SK-N-MC (cell line): ENCODE measurements at regions not wholly inside any gene's neighbourhood (a gene's known extent, or its start where the extent isn't known, plus 50 kb on each side); places are given as distances from the start of the nearest gene placed in this dataset.

Source experiments
- DNase-seq: peaks from one replicate; pipeline ENCODE4 v3.0.0-alpha.2; 2011; ENCODE audit warnings: low read depth, low spot score
- H3K27ac ChIP-seq: fragments of 200-600 bp; sonication (generic); 2 replicates; pipeline ENCODE4 v1.5.1; 2016; ENCODE audit warnings: mixed run types
- H3K36me3 ChIP-seq: fragments of 200-600 bp; sonication (generic); 2 replicates; pipeline ENCODE4 v1.6.1; 2017; ENCODE audit warnings: antibody characterized with exemption, low read length, mixed read lengths; ENCODE audit not compliant: insufficient read depth
- H3K4me3 ChIP-seq: fragments of 200-600 bp; sonication (generic); 2 replicates; pipeline ENCODE4 v1.5.1; 2016
- H3K9ac ChIP-seq: fragments of 200-600 bp; sonication (generic); 2 replicates; pipeline ENCODE4 v1.8.0; 2017; ENCODE audit warnings: mixed run types, mixed read lengths; ENCODE audit not compliant: insufficient read length
- H3K9me3 ChIP-seq: fragments of 200-600 bp; sonication (generic); 2 replicates; pipeline ENCODE4 v1.6.1; 2017; ENCODE audit warnings: low read depth, mild to moderate bottlenecking, antibody characterized with exemption, low read length, moderate library complexity, mixed read lengths
- EZH2 ChIP-seq: fragments of 200-600 bp; sonication (generic); IDR thresholded peaks from one replicate; pipeline ENCODE4 v1.6.1; 2017; ENCODE audit warnings: antibody characterized with exemption
- FOXP2 ChIP-seq: optimal IDR thresholded peaks from 2 replicates; pipeline ENCODE3; 2011; ENCODE audit warnings: mild to moderate bottlenecking, moderate library complexity; ENCODE audit not compliant: insufficient read depth; ENCODE audit errors: extremely low read length, control extremely low read depth
- POLR2AphosphoS5 ChIP-seq: IDR thresholded peaks from 2 replicates; pipeline ENCODE4 v1.6.1; 2012; ENCODE audit warnings: mild to moderate bottlenecking, low read depth, low read length, borderline replicate concordance

DNA sequence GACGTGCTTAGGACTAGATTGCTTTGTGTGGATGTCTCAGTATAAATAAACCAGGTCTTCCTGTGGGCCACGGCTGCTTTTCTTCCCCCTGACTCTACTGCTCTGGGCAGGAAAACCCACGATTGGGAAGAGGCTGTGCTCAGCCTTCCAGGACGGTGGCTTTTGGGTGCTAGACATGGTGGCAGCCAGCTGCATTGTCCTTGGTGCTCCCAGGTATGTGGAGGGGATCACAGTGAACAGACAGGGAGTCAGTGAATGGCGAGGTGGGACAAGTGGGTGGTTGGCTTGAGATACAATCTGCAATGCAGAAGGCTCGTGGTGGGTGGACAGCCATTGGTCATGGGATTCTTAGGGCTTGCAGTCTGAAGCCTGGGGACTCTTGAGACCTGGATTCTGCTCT, 366.3 kb downstream of the AACS start:
- Histone ChIP-seq H3K27ac (0 out of 2 replicates have a peak overlapping the region, but pooled peaks have one; percentile 19), H3K9ac (no peak overlapping the region), H3K9me3 (no peaks in the 10 kb centered on the region), H3K36me3 (peaks cover 14% of the 10 kb centered on the region; the same call in 1 of the 2 replicates), H3K4me3 (no peak overlapping the region)
- no peak for TF ChIP-seq FOXP2
- no peak for TF ChIP-seq EZH2
- no peak for TF ChIP-seq POLR2AphosphoS5
- no peak for DNase-seq

DNA sequence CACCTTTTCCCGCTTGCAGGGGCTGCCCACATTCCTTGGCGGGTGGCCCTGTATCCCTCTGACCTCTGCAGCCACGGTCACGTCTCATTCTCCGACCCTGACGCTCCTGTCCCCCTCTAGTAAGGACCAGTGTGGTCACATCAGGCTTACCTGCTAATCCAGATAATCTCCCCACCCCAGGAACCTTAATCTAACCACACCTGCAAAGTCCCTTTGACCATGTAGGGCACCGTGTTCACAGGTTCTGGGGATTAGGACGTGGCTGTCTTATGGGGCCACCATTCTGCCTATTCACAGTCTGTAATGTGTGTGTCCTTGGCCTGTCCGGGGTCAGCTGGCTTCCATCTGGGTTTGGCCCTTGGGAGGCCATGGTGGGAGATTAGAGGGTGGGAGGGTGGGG, 368.9 kb downstream of the AACS start:
- TF ChIP-seq EZH2 (no peak), FOXP2 (no peak), POLR2AphosphoS5 (no peak)
- H3K27ac ChIP-seq = no peak overlapping the region

DNA sequence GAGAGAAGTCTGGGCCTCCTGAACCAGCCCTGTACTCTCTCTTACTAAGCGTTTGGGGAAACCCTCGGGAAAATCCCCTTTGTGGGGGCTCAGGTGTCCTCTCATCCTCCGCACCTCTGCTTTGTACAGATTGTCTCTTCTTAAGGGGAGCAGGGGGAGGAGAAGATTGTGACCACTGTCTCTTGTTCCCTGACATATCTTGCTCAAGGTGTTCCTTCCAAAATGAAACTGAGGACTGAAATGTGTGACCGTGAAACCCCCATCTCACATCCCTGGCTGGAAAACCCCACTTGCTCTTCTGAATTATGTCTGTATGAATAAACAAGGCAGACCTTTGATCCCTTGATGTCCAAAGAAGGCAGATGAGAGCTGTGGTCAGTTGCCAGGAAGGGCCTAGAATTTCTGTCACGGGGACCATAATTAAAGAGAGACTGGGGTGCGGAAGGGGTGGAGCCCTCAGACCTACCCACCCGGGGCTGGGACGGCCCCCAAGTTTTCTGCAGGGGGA, 369.8 kb downstream of the AACS start:
- Histone ChIP-seq H3K9me3 (no peaks in the 10 kb centered on the region), H3K4me3 (no peak overlapping the region), H3K27ac (no peak overlapping the region), H3K36me3 (peaks cover 15% of the 10 kb centered on the region), H3K9ac (no peak overlapping the region)
- TF ChIP-seq POLR2AphosphoS5 (no peak), EZH2 (no peak), FOXP2 (no peak)
- DNase-seq = no peak

More for the DNA sequence above, 368.9 kb downstream of the AACS start:
- Histone ChIP-seq H3K9me3 (no peaks in the 10 kb centered on the region), H3K9ac (no peak overlapping the region), H3K36me3 (peaks cover 21% of the 10 kb centered on the region), H3K4me3 (no peak overlapping the region)
- no peak for DNase-seq

DNA sequence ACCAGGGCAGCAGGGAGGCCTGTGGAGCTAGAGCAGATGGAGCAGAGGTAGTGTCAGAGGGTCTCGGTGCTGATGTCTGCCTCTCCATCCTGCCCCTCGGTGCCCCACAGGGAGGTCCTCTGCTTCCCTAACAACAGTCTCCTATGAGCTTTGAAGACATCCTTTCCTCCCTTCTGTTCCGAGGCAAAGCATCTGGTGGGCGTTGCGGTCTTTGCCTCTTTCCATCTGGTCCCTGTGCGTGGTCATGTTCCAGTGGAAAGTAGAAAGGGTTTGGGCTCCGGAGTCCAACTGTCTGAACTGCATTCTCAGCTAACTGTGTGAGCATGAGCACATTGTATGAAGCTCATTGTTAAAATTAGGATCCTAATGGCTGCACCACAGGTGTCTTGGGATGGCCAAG, 370.6 kb downstream of the AACS start:
- H3K36me3 ChIP-seq = peaks cover 12% of the 10 kb centered on the region
- H3K9me3 ChIP-seq = no peaks in the 10 kb centered on the region
- TF ChIP-seq FOXP2 (no peak), EZH2 (no peak), POLR2AphosphoS5 (no peak)
- no peak overlapping the region for H3K9ac ChIP-seq
- no peak overlapping the region for H3K4me3 ChIP-seq
- no peak for DNase-seq
- no peak overlapping the region for H3K27ac ChIP-seq

GRCh38 chr12:125436686-125437085, 371.5 kb downstream of the AACS start:
- H3K36me3 ChIP-seq = peaks cover 12% of the 10 kb centered on the region
- H3K9ac ChIP-seq = no peak overlapping the region
- no peak for DNase-seq
- no peak overlapping the region for H3K4me3 ChIP-seq
- no peaks in the 10 kb centered on the region for H3K9me3 ChIP-seq
- no peak for TF ChIP-seq POLR2AphosphoS5
- no peak for TF ChIP-seq EZH2
- TF ChIP-seq FOXP2 = no peak
- H3K27ac ChIP-seq = no peak overlapping the region

- no peak for TF ChIP-seq POLR2AphosphoS5
- TF ChIP-seq FOXP2 = no peak
- TF ChIP-seq EZH2 = no peak
- H3K36me3 ChIP-seq = peaks cover 18% of the 10 kb centered on the region
- H3K4me3 ChIP-seq = no peak overlapping the region
- DNase-seq = no peak
- H3K27ac ChIP-seq = peak overlapping the region; percentile 47; the same call in 1 of the 2 replicates
- H3K9me3 ChIP-seq = no peaks in the 10 kb centered on the region
- H3K9ac ChIP-seq = no peak overlapping the region
Observed at GRCh38 chr12:125440399-125440798, 375.2 kb downstream of the AACS start.

DNA sequence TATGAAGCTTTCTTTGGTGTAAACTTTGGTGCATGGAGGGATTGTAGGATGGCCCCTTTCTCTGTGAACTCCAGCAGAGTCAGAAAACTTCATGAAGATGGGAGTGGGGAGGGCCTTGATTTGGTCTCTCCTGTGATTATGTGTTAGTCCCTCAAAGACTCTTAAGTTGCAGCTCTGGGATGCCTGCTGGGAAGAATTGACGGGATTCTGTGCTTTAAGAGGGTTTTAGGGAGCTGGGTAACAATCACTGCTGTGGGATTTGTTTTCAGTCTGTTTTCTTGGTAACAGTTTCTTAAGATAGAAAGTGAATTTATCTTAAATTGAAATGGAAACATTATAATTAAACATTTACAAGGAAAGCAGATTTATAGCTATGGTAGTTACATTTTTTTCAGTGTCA, 378.1 kb downstream of the AACS start:
- TF ChIP-seq FOXP2 (no peak), EZH2 (no peak), POLR2AphosphoS5 (no peak)
- Histone ChIP-seq H3K4me3 (no peak overlapping the region), H3K9ac (no peak overlapping the region), H3K9me3 (peaks cover 2% of the 10 kb centered on the region; the same call in 1 of the 2 replicates), H3K36me3 (peaks cover 32% of the 10 kb centered on the region), H3K27ac (peak overlapping the region; percentile 29)
- DNase-seq = no peak

DNA sequence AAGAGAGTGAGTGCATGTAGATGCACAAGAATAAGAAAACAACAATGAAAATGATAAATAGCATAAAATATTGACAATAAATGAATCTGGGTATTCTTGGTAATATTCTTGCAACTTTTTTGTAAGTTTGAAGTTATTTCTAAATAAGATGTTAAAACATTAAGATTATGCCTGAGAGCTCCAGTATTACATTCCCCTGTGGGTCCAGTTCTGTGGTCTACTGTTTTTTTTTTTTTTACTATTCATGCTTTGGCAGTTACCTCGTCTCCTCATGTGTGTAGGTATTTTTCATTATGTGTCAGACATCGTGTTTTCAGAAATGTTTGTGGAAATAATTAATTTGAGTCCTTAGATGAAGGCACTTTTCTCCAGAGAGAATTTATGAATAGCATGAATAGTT, 386.2 kb downstream of the AACS start:
- Histone ChIP-seq H3K9me3 (peaks cover 14% of the 10 kb centered on the region; the same call in 1 of the 2 replicates), H3K9ac (no peak overlapping the region), H3K36me3 (peaks cover 55% of the 10 kb centered on the region), H3K27ac (no peak overlapping the region), H3K4me3 (no peak overlapping the region)
- TF ChIP-seq EZH2 = no peak
- TF ChIP-seq FOXP2 = no peak
- TF ChIP-seq POLR2AphosphoS5 = no peak
- DNase-seq = no peak

DNA sequence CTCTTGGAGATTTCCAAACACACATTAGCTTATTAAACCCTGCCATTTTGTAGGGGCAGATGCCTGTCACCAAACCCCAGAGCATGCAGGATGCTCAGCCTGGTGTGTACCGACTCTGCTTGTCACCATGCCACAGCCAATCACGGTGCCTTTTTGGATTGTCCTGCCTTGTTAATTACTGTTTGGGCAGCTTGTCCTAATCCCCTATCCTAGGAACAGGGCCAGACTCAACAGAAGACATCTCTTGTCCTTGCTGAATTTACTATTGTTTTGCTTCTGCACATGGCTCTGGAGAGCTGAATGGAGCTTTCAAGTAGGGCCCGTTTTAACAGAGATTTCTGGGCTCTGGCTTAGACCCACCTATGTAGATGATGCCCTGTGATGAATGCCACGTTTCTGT, 388.5 kb downstream of the AACS start:
- Histone ChIP-seq H3K27ac (no peak overlapping the region), H3K4me3 (no peak overlapping the region), H3K9ac (no peak overlapping the region), H3K9me3 (0 out of 2 replicates have a peak, but pooled peaks cover 8% of the 10 kb centered on the region), H3K36me3 (peaks cover 48% of the 10 kb centered on the region)
- TF ChIP-seq POLR2AphosphoS5 = no peak
- TF ChIP-seq FOXP2 = no peak
- TF ChIP-seq EZH2 = no peak
- DNase-seq = no peak
